GM12878 (cell line): ENCODE measurements at regions not wholly inside any gene's neighbourhood (a gene's known extent, or its start where the extent isn't known, plus 50 kb on each side); places are given as distances from the start of the nearest gene placed in this dataset.

ENCODE experiments used
- ATAC-seq: fragments of 200-7000 bp; cut with Tn5 transposase; 3 replicates; pipeline ENCODE4 v1.9.1; 2020; ENCODE audit warnings: mild to moderate bottlenecking, moderate library complexity
- BruUV-seq: library from RNA; stranded (reverse); fragments of 400-500 nt; replicated peaks from 2 replicates; lab custom pipeline; 2021; lab: Mats Ljungman, UMichigan
- CTCF ChIA-PET: fragments of 300-600 bp; sonication (Branson Sonifier 250); formaldehyde crosslinking; extraction: SDS; loops from one replicate; lab custom pipeline; 2021; ENCODE audit warnings: inconsistent platforms; lab: Yijun Ruan, JAX
- POLR2A ChIA-PET: fragments of 350-600 bp; formaldehyde crosslinking; extraction: SDS; loops from one replicate; lab custom pipeline; 2021; ENCODE audit warnings: inconsistent platforms; lab: Charles Lee
- RAD21 ChIA-PET: fragments of 300-600 bp; sonication (Branson Sonifier 250); formaldehyde crosslinking; loops from one replicate; lab custom pipeline; 2023; ENCODE audit warnings: antibody characterized with exemption; ENCODE audit not compliant: unreplicated experiment; lab: Charles Lee
- SMC1A ChIA-PET: fragments of 300-600 bp; sonication (Branson Sonifier 250); formaldehyde crosslinking; loops from one replicate; lab custom pipeline; 2023; ENCODE audit not compliant: unreplicated experiment, uncharacterized antibody; lab: Charles Lee
- DNase-seq: peaks from one replicate; pipeline ENCODE4 v3.0.0-alpha.2; 2011; ENCODE audit warnings: low read depth, low spot score
- FAIRE-seq: peaks from 3 replicates; lab custom pipeline; 2011; peaks lifted over from hg19 to GRCh38; lab: Jason Lieb, UNC
- H2AFZ ChIP-seq: 2 replicates; pipeline ENCODE4 v1.6.0; 2011; ENCODE audit warnings: low read depth, low read length, control low read depth; ENCODE audit not compliant: control insufficient read depth
- H3K27ac ChIP-seq: 2 replicates; pipeline ENCODE4 v1.5.1; 2011; ENCODE audit warnings: control low read depth; ENCODE audit not compliant: control insufficient read depth, insufficient read depth
- H3K27me3 ChIP-seq, 2 experiments: replicated peaks in 1 of 2; 2 replicates each; pipeline versions ENCODE4 v1.6.0 to v1.6.1; 2011; ENCODE audit warnings: low read length in 1 of 2; ENCODE audit not compliant: control insufficient read depth in 2 of 2, insufficient read depth in 2 of 2
- H3K36me3 ChIP-seq, 2 experiments: 2 replicates each; pipeline ENCODE4 v1.5.1; 2011; ENCODE audit warnings: low read length in 1 of 2; ENCODE audit not compliant: control insufficient read depth in 2 of 2, insufficient read depth in 2 of 2
- H3K4me1 ChIP-seq: 2 replicates; pipeline ENCODE4 v1.6.1; 2011; ENCODE audit warnings: mild to moderate bottlenecking, low read length, moderate library complexity, mixed read lengths; ENCODE audit not compliant: control insufficient read depth, insufficient read depth
- H3K4me2 ChIP-seq: 2 replicates; pipeline ENCODE4 v1.6.0; 2011; ENCODE audit warnings: control low read depth; ENCODE audit not compliant: control insufficient read depth, insufficient read depth
- H3K4me3 ChIP-seq: fragments of 200-600 bp; sonication (generic); 2 replicates; pipeline ENCODE4 v1.5.1; 2016
- H3K79me2 ChIP-seq: 2 replicates; pipeline ENCODE4 v1.6.0; 2011; ENCODE audit warnings: low read length; ENCODE audit not compliant: control insufficient read depth, insufficient read depth
- H3K9ac ChIP-seq: 2 replicates; pipeline ENCODE4 v1.8.0; 2011; ENCODE audit warnings: low read length, control low read depth, mixed read lengths; ENCODE audit not compliant: control insufficient read depth, insufficient read depth
- H3K9me3 ChIP-seq: replicated peaks from 3 replicates; pipeline ENCODE4 v1.5.1; 2011; ENCODE audit warnings: mild to moderate bottlenecking, low read length; ENCODE audit not compliant: control insufficient read depth, insufficient read depth
- H4K20me1 ChIP-seq: 2 replicates; pipeline ENCODE4 v1.6.0; 2011; ENCODE audit not compliant: control insufficient read depth, insufficient read depth
- ELK1 ChIP-seq: IDR thresholded peaks from 2 replicates; pipeline ENCODE4 v1.6.1; 2012; ENCODE audit warnings: low read depth, low read length, improper control_type of control experiment
- EZH2 ChIP-seq: IDR thresholded peaks from 2 replicates; pipeline ENCODE4 v1.6.1; 2012; ENCODE audit warnings: low read depth, mild to moderate bottlenecking, control low read depth, inconsistent platforms, low read length, borderline replicate concordance; ENCODE audit not compliant: control insufficient read depth
- HDGF ChIP-seq: fragments of 450-650 bp; IDR thresholded peaks from 2 replicates; pipeline ENCODE4 v1.6.1; 2016; ENCODE audit warnings: antibody characterized with exemption
- IRF5 ChIP-seq: fragments of 450-650 bp; IDR thresholded peaks from 2 replicates; pipeline ENCODE4 v1.6.1; 2017; ENCODE audit warnings: borderline replicate concordance
- MTA2 ChIP-seq: fragments of 450-650 bp; IDR thresholded peaks from 2 replicates; pipeline ENCODE4 v1.6.1; 2016; ENCODE audit warnings: low read depth, mild to moderate bottlenecking, moderate library complexity
- MTA3 ChIP-seq: IDR thresholded peaks from 2 replicates; pipeline ENCODE4 v1.6.1; 2012; ENCODE audit warnings: low read length, inconsistent platforms, borderline replicate concordance
- NFYA ChIP-seq: IDR thresholded peaks from 2 replicates; pipeline ENCODE4 v1.6.1; 2011; ENCODE audit warnings: low read depth, mild to moderate bottlenecking, low read length, improper control_type of control experiment, borderline replicate concordance
- SRF ChIP-seq, 2 experiments: IDR thresholded peaks; 2 replicates each; pipeline ENCODE4 v1.6.1; 2011; ENCODE audit warnings: low read depth in 2 of 2, low read length in 2 of 2, mild to moderate bottlenecking in 1 of 2, moderate library complexity in 1 of 2
- ZNF384 ChIP-seq: IDR thresholded peaks from 2 replicates; pipeline ENCODE4 v1.6.1; 2012; ENCODE audit warnings: low read depth, mild to moderate bottlenecking, low read length, improper control_type of control experiment, borderline replicate concordance
- ZNF687 ChIP-seq: fragments of 450-650 bp; IDR thresholded peaks from 2 replicates; pipeline ENCODE4 v1.6.1; 2017; ENCODE audit warnings: mild to moderate bottlenecking, moderate library complexity
- WGBS: methylation state at CpG from one replicate; pipeline ENCODE4 v1.1.6; 2016; ENCODE audit warnings: low lambda C conversion rate; ENCODE audit not compliant: insufficient replicate concordance, insufficient coverage; ENCODE audit errors: missing lambda C conversion rate; 5-methylcytosine and 5-hydroxymethylcytosine counted together
- in situ Hi-C: fragments of 300-500 bp; cut with MboI; formaldehyde crosslinking; loops from 9 replicates; pipeline ENCODE4 v1.14.3; 2018; ENCODE audit warnings: mixed read lengths
- intact Hi-C: fragments of 100-400 bp; cut with micrococcal nuclease; formaldehyde crosslinking; loops from one replicate; pipeline ENCODE4 v1.14.2; 2022; ENCODE audit not compliant: unreplicated experiment

- TF ChIP-seq EZH2, result no peak
- no peak for TF ChIP-seq ZNF384
Measured at GRCh38 chr1:22326931-22327330, 124.7 kb upstream of the ZBTB40 start (continued).

- Histone ChIP-seq H3K27me3 (peaks cover 0 to 1% of the 10 kb centered on the region in 2 experiments; a peak in 1 of 4 replicates), H3K4me2 (no peak overlapping the region), H3K9me3 (no peaks in the 10 kb centered on the region), H2AFZ (no peak overlapping the region), H3K4me3 (no peak overlapping the region), H3K36me3 (no peaks in the 10 kb centered on the region), H4K20me1 (no peaks in the 10 kb centered on the region)
- FAIRE-seq (no peak), ATAC-seq (no peak)
- 49% methylated on average over 8 of the region's 8 CpGs for WGBS
- BruUV-seq, result no TSS peak
- CTCF ChIA-PET, result no interaction called here
- TF ChIP-seq HDGF (no peak), MTA2 (no peak), NFYA (no peak), ZNF687 (no peak), IRF5 (no peak), SRF (IDR thresholded peaks at IDR 0.05; ENCODE audit: low read depth in 2 of 2, low read length in 2 of 2) (no peak), MTA3 (no peak), ELK1 (no peak)
- TF ChIP-seq, all 136 proteins: peak for 0
- no peak overlapping the region for H3K9ac ChIP-seq
- H3K79me2 ChIP-seq, result no peaks in the 10 kb centered on the region
- ChIA-PET SMC1A (no interaction called here), RAD21 (no interaction called here), POLR2A (no interaction called here)
- no peak overlapping the region for H3K27ac ChIP-seq
- intact Hi-C loops, result no loop called here
- H3K4me1 ChIP-seq, result no peaks in the 10 kb centered on the region
- DNase-seq, result no peak
- in situ Hi-C loops, result no loop called here
Measured at GRCh38 chr1:22327411-22327810, 124.2 kb upstream of the ZBTB40 start.
